ENCODE measurements at regions not wholly inside any gene's neighbourhood (a gene's known extent, or its start where the extent isn't known, plus 50 kb on each side); places are given as distances from the start of the nearest gene placed in this dataset.
A peak's percentile ranks its signal among the peaks of the same experiment; 100 is the strongest.

- H3K27me3 ChIP-seq: no peaks in the 10 kb centered on the region
- H3K27ac ChIP-seq: no peak overlapping the region
- H3K4me3 ChIP-seq: no peak overlapping the region
- H3K36me3 ChIP-seq: no peaks in the 10 kb centered on the region
- no peak for DNase-seq (ENCODE audit: low spot score in 2 of 2)
- no peak for TF ChIP-seq CTCF (IDR thresholded peaks at IDR 0.05)
- TF ChIP-seq POLR2A (IDR thresholded peaks at IDR 0.05): no peak
- no peak for TF ChIP-seq POLR2AphosphoS5 (IDR thresholded peaks at IDR 0.05)
- H3K4me1 ChIP-seq: no peaks in the 10 kb centered on the region
- intact Hi-C loops (cut with DNase I; ENCODE audit: low total_unique reads): loop anchor here (10.0 kb wide), 1 partner anchor 1562 kb away; no protein-coding TSS in a partner anchor
- no peaks in the 10 kb centered on the region for H3K9me3 ChIP-seq
Observed at GRCh38 chr13:107217251-107217650, 649.3 kb upstream of the ARGLU1 start.

- H3K4me1 ChIP-seq: no peaks in the 10 kb centered on the region
- no peaks in the 10 kb centered on the region for H3K9me3 ChIP-seq
- H3K36me3 ChIP-seq: no peaks in the 10 kb centered on the region
- H3K27ac ChIP-seq: no peak overlapping the region
- H3K4me3 ChIP-seq: no peak overlapping the region
- no peaks in the 10 kb centered on the region for H3K27me3 ChIP-seq
- intact Hi-C loops (cut with DNase I; ENCODE audit: low total_unique reads): loop anchor here (10.0 kb wide), 1 partner anchor 1561 kb away; no protein-coding TSS in a partner anchor
- no peak for DNase-seq (ENCODE audit: low spot score in 2 of 2)
- no peak for TF ChIP-seq CTCF (IDR thresholded peaks at IDR 0.05)
- TF ChIP-seq POLR2A (IDR thresholded peaks at IDR 0.05): no peak
- no peak for TF ChIP-seq POLR2AphosphoS5 (IDR thresholded peaks at IDR 0.05)
Observed at GRCh38 chr13:107216046-107216755, 648.3 kb upstream of the ARGLU1 start.

GRCh38 chr13:107211073-107211472, 643.1 kb upstream of the ARGLU1 start:
- H3K27me3 ChIP-seq: no peaks in the 10 kb centered on the region
- TF ChIP-seq CTCF (IDR thresholded peaks at IDR 0.05): peak; percentile 57 to 73 (median 69)
- no peak for TF ChIP-seq POLR2AphosphoS5 (IDR thresholded peaks at IDR 0.05)
- H3K36me3 ChIP-seq: no peaks in the 10 kb centered on the region
- peak in 1 of 2 donors; percentile 52 for DNase-seq (ENCODE audit: low spot score in 2 of 2)
- intact Hi-C loops (cut with DNase I; ENCODE audit: low total_unique reads): loop anchor here (10.0 kb wide), 1 partner anchor 1556 kb away; no protein-coding TSS in a partner anchor
- H3K4me1 ChIP-seq: no peaks in the 10 kb centered on the region
- no peak overlapping the region for H3K27ac ChIP-seq
- no peaks in the 10 kb centered on the region for H3K9me3 ChIP-seq
- H3K4me3 ChIP-seq: peak overlapping the region; percentile 8 to 25 (median 10)

GRCh38 chr13:107210723-107211030, 642.7 kb upstream of the ARGLU1 start:
- Histone ChIP-seq H3K27ac (no peak overlapping the region), H3K36me3 (no peaks in the 10 kb centered on the region), H3K27me3 (no peaks in the 10 kb centered on the region), H3K9me3 (no peaks in the 10 kb centered on the region), H3K4me1 (no peaks in the 10 kb centered on the region), H3K4me3 (peak overlapping the region; percentile 8 to 25 (median 10))
- intact Hi-C loops (cut with DNase I; ENCODE audit: low total_unique reads): loop anchor here (10.0 kb wide), 1 partner anchor 1556 kb away; no protein-coding TSS in a partner anchor
- no peak for DNase-seq (ENCODE audit: low spot score in 2 of 2)
- TF ChIP-seq POLR2AphosphoS5 (IDR thresholded peaks at IDR 0.05) (no peak), CTCF (IDR thresholded peaks at IDR 0.05) (no peak), POLR2A (IDR thresholded peaks at IDR 0.05) (no peak)

- no peak overlapping the region for H3K27ac ChIP-seq
- no peaks in the 10 kb centered on the region for H3K9me3 ChIP-seq
- no peak for DNase-seq (ENCODE audit: low spot score in 2 of 2)
- no peaks in the 10 kb centered on the region for H3K4me1 ChIP-seq
- H3K36me3 ChIP-seq: no peaks in the 10 kb centered on the region
- no peak for TF ChIP-seq POLR2A (IDR thresholded peaks at IDR 0.05)
- no peak for TF ChIP-seq CTCF (IDR thresholded peaks at IDR 0.05)
- TF ChIP-seq POLR2AphosphoS5 (IDR thresholded peaks at IDR 0.05): no peak
- peak overlapping the region; percentile 8 to 25 (median 10) for H3K4me3 ChIP-seq
- intact Hi-C loops (cut with DNase I; ENCODE audit: low total_unique reads): loop anchor here (10.0 kb wide), 1 partner anchor 1555 kb away; no protein-coding TSS in a partner anchor
- H3K27me3 ChIP-seq: no peaks in the 10 kb centered on the region
Observed at GRCh38 chr13:107209824-107210722, 642.1 kb upstream of the ARGLU1 start.

Measured in breast epithelium (tissue), 4 donors.